Sigmoid colon (tissue), 6 donors: ENCODE measurements at regions not wholly inside any gene's neighbourhood (a gene's known extent, or its start where the extent isn't known, plus 50 kb on each side); places are given as distances from the start of the nearest gene placed in this dataset.

Experiments used
- DNase-seq: peaks from one replicate; pipeline ENCODE4 v3.0.0-alpha.2; 2019
- H3K27ac ChIP-seq, 4 donors: fragments of 200-600 bp; sonication (generic); one replicate each; pipeline ENCODE4 v1.5.1; 2016 to 2019; ENCODE audit warnings: mild to moderate bottlenecking in 1 of 4
- H3K27me3 ChIP-seq, 3 donors: fragments of 200-600 bp; sonication (generic); one replicate each; pipeline ENCODE4 v1.5.1; 2019; ENCODE audit warnings: mild to moderate bottlenecking in 1 of 3
- H3K36me3 ChIP-seq, 4 donors: fragments of 200-600 bp; sonication (generic); one replicate each; pipeline ENCODE4 v1.5.1; 2016 to 2019
- H3K4me1 ChIP-seq, 4 donors: fragments of 200-600 bp; sonication (generic); one replicate each; pipeline ENCODE4 v1.5.1; 2017 to 2019
- H3K4me3 ChIP-seq, 4 donors: fragments of 200-600 bp; sonication (generic); one replicate each; pipeline ENCODE4 v1.5.1; 2017 to 2019; ENCODE audit warnings: mild to moderate bottlenecking in 2 of 4, moderate library complexity in 1 of 4
- H3K9me3 ChIP-seq, 4 donors: fragments of 200-600 bp in 3 of 4; sonication (generic) in 3 of 4; one replicate each; pipeline versions ENCODE4 v1.5.1 to v1.6.1; 2013 to 2019
- CTCF ChIP-seq, 4 experiments: fragments of 450-650 bp in 3 of 4; fragments of 200-600 bp in 1 of 4; IDR thresholded peaks; one replicate each; pipeline ENCODE4 v1.5.1; 2016 to 2019; ENCODE audit warnings: antibody characterized with exemption in 4 of 4, mild to moderate bottlenecking in 3 of 4, moderate library complexity in 2 of 4
- EP300 ChIP-seq, 4 donors: sonication (generic); formaldehyde crosslinking; IDR thresholded peaks; one replicate each; pipeline ENCODE4 v1.6.1; 2017; ENCODE audit warnings: antibody characterized with exemption in 4 of 4
- POLR2A ChIP-seq, 2 donors: fragments of 450-650 bp; IDR thresholded peaks; one replicate each; pipeline ENCODE4 v1.6.1; 2016; ENCODE audit warnings: antibody characterized with exemption in 2 of 2, mild to moderate bottlenecking in 2 of 2, moderate library complexity in 2 of 2
- POLR2AphosphoS5 ChIP-seq, 4 donors: sonication (generic); formaldehyde crosslinking; IDR thresholded peaks; one replicate each; pipeline ENCODE4 v1.6.1; 2017; ENCODE audit warnings: antibody characterized with exemption in 4 of 4
- WGBS, 2 donors: extraction: QIAGEN DNeasy Blood & Tissue Kit; methylation state at CpG; one replicate each; pipeline ENCODE4 v1.1.7; 2013; 5-methylcytosine and 5-hydroxymethylcytosine counted together
- intact Hi-C: fragments of 100-400 bp; cut with DNase I; formaldehyde crosslinking; loops from one replicate; pipeline ENCODE4 v1.15.1; 2023
- donor health status: healthy with polysubstance abuse.
- donor health status: healthy.

GRCh38 chr9:90129446-90129845 is 513.2 kb downstream of the DIRAS2 start:
- intact Hi-C loops = no loop called here
- TF ChIP-seq POLR2AphosphoS5 (IDR thresholded peaks at IDR 0.05) (no peak), CTCF (IDR thresholded peaks at IDR 0.05) (no peak), POLR2A (IDR thresholded peaks at IDR 0.05) (no peak), EP300 (IDR thresholded peaks at IDR 0.05) (no peak)
- 91 to 94% methylated on average over 4 of the region's 4 CpGs for WGBS, 2 donors

GRCh38 chr9:90131568-90131967 is 511.1 kb downstream of the DIRAS2 start:
- no peak for TF ChIP-seq EP300 (IDR thresholded peaks at IDR 0.05)
- no peak for TF ChIP-seq CTCF (IDR thresholded peaks at IDR 0.05)
- TF ChIP-seq POLR2A (IDR thresholded peaks at IDR 0.05) = no peak
- no peak for TF ChIP-seq POLR2AphosphoS5 (IDR thresholded peaks at IDR 0.05)
- no peak for DNase-seq
- WGBS, 2 donors = 66 to 82% methylated on average over 7 of the region's 7 CpGs
- Histone ChIP-seq H3K4me3 (no peak overlapping the region), H3K27me3 (no peaks in the 10 kb centered on the region), H3K4me1 (no peaks in the 10 kb centered on the region), H3K36me3 (no peaks in the 10 kb centered on the region), H3K27ac (no peak overlapping the region), H3K9me3 (no peaks in the 10 kb centered on the region)
- intact Hi-C loops = no loop called here

More at GRCh38 chr9:90129446-90129845, 513.2 kb downstream of the DIRAS2 start:
- Histone ChIP-seq H3K9me3 (no peaks in the 10 kb centered on the region), H3K36me3 (no peaks in the 10 kb centered on the region), H3K27me3 (no peaks in the 10 kb centered on the region), H3K27ac (no peak overlapping the region), H3K4me1 (no peaks in the 10 kb centered on the region), H3K4me3 (no peak overlapping the region)
- no peak for DNase-seq

- DNase-seq = no peak
- intact Hi-C loops = no loop called here
- H3K27me3 ChIP-seq = no peaks in the 10 kb centered on the region
- H3K4me1 ChIP-seq = no peaks in the 10 kb centered on the region
- no peaks in the 10 kb centered on the region for H3K36me3 ChIP-seq
- H3K9me3 ChIP-seq = no peaks in the 10 kb centered on the region
- TF ChIP-seq EP300 (IDR thresholded peaks at IDR 0.05) (no peak), POLR2AphosphoS5 (IDR thresholded peaks at IDR 0.05) (no peak), POLR2A (IDR thresholded peaks at IDR 0.05) (no peak), CTCF (IDR thresholded peaks at IDR 0.05) (no peak)
- no peak overlapping the region for H3K27ac ChIP-seq
- no peak overlapping the region for H3K4me3 ChIP-seq
These were observed 509.8 kb downstream of the DIRAS2 start for GRCh38 chr9:90132866-90133265.

- Histone ChIP-seq H3K4me1 (peaks cover 0 to 11% (median 0%) of the 10 kb centered on the region in 4 donors), H3K36me3 (no peaks in the 10 kb centered on the region), H3K4me3 (no peak overlapping the region), H3K27ac (no peak overlapping the region), H3K9me3 (no peaks in the 10 kb centered on the region), H3K27me3 (no peaks in the 10 kb centered on the region)
- WGBS, 2 donors = 58 to 75% methylated on average over 1 of the region's 1 CpG
- TF ChIP-seq POLR2A (IDR thresholded peaks at IDR 0.05) (no peak), CTCF (IDR thresholded peaks at IDR 0.05) (no peak), EP300 (IDR thresholded peaks at IDR 0.05) (no peak), POLR2AphosphoS5 (IDR thresholded peaks at IDR 0.05) (no peak)
- intact Hi-C loops = no loop called here
- no peak for DNase-seq
These were observed 504.8 kb downstream of the DIRAS2 start for GRCh38 chr9:90137801-90138200.

- 65 to 77% methylated on average over 7 of the region's 7 CpGs for WGBS, 2 donors
- no peak overlapping the region for H3K27ac ChIP-seq
- no peaks in the 10 kb centered on the region for H3K9me3 ChIP-seq
- no peaks in the 10 kb centered on the region for H3K27me3 ChIP-seq
- TF ChIP-seq CTCF (IDR thresholded peaks at IDR 0.05) (no peak), POLR2A (IDR thresholded peaks at IDR 0.05) (no peak), EP300 (IDR thresholded peaks at IDR 0.05) (no peak), POLR2AphosphoS5 (IDR thresholded peaks at IDR 0.05) (no peak)
- intact Hi-C loops = loop anchor here (2.0 kb wide), 1 partner anchor 731 kb away; no protein-coding TSS in a partner anchor
- H3K36me3 ChIP-seq = no peaks in the 10 kb centered on the region
- peaks cover 0 to 11% (median 0%) of the 10 kb centered on the region in 4 donors for H3K4me1 ChIP-seq
- H3K4me3 ChIP-seq = no peak overlapping the region
- DNase-seq = no peak
These were observed 502.3 kb downstream of the DIRAS2 start for GRCh38 chr9:90140131-90140818.
